HG03575 (cell line): ENCODE measurements at regions not wholly inside any gene's neighbourhood (a gene's known extent, or its start where the extent isn't known, plus 50 kb on each side); places are given as distances from the start of the nearest gene placed in this dataset.

ENCODE experiments used
- ATAC-seq: cut with Tn5 transposase; IDR thresholded peaks from one replicate; pipeline ENCODE4 v1.9.1; 2021; ENCODE audit not compliant: unreplicated experiment, insufficient number of reproducible peaks, low FRiP score; ENCODE audit errors: extremely low read depth

- no peak for ATAC-seq
Observed at GRCh38 chr13:43981512-43982301, 102.0 kb downstream of the LACC1 start.

GRCh38 chr13:43983373-43983772 is 103.7 kb downstream of the LACC1 start:
- ATAC-seq, result no peak

GRCh38 chr13:43984292-43984691 is 104.6 kb downstream of the LACC1 start:
- no peak for ATAC-seq

DNA sequence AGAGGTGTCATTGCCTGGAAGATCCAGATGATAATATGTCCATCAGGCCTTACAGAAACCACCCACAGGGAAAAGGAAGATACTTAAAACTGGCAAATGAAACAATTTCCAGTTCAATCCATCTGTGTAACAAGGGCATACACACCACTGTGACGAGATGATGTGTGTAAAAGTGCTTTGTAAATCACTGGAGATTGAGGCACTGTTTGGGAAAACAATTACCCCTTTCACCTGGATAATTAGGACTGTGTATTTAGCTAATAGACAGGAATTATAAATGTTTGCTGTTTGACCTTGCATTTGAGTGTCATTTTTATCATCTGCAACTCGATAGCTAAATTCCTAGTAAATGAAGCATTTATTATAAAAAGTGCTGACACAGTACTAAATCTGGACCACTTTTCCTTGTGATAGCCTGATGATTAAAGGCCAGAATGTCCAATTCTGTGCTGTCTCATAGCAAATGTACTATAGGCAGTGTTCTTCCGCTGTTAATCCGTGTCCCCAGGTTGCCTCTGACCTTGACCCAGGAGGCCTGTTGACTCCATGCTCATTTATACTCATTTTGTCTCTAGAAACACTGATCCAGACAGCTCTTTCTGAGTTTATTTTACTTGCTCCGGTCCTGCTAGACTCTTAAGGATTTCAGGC is 105.8 kb downstream of the LACC1 start:
- no peak for ATAC-seq

GRCh38 chr13:43986421-43986981 is 106.8 kb downstream of the LACC1 start:
- ATAC-seq, result no peak

GRCh38 chr13:43988302-43988701 is 108.6 kb downstream of the LACC1 start:
- no peak for ATAC-seq

DNA sequence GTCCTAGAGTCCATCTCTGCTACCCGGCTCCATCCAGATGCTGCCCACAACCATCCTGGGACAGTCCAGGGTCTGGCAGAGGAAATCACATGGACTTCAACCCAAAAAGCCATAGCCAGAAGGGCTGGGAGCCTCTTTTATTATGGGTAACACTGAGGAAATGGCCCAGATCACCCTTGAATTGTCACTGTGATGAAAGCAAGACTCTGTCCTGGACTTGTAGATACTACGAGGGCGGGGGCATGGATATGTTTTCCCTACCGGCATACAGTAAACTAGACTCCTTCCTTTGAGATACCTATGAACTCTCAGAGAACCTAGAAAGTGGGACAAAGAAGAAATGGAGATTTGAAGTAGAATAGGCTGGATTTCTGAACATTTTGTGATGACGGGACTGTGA is 110.3 kb downstream of the LACC1 start:
- no peak for ATAC-seq

GRCh38 chr13:43990829-43991228 is 111.1 kb downstream of the LACC1 start:
- no peak for ATAC-seq

DNA sequence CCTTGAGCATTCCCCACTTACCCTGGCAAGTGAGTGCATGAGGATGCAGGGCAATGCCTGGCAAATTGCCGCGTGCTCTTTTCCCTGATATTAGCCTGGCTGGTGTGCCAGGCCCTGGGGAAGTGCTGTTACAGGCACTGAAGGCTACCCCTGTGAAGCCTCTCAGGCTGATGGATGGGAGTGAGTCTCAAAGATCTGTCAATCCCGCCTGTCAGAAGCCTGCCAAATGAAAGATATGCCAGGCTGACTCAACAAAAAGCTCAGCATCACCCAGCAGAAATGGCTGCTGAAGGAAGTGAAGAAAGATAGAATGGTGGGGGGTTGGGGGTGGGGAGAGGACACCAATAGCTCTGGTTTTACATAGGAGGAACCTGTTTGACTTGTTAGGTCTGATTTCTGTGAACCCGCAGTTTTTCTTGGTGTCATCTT is 112.1 kb downstream of the LACC1 start:
- no peak for ATAC-seq

DNA sequence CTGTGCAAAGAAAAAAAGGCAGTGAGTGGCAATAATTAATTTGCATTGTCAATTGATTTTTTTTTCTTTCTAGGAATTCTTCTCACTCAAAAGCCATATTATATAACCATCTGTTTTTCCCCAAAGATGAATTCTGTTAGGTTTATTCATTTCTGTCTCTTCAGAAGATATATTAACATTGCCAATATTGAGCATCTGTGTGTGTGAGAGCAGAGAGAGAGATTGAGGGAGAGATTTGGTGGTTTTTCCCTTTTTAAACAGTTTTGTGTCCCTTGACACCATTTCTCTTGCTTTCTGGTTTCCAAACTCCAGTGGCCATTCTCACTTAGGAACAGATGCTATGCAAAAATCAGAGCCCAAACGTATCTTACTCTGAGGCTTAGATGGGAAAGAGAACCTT is 112.5 kb downstream of the LACC1 start:
- no peak for ATAC-seq

GRCh38 chr13:43994999-43995859 is 115.5 kb downstream of the LACC1 start:
- ATAC-seq, result no peak

DNA sequence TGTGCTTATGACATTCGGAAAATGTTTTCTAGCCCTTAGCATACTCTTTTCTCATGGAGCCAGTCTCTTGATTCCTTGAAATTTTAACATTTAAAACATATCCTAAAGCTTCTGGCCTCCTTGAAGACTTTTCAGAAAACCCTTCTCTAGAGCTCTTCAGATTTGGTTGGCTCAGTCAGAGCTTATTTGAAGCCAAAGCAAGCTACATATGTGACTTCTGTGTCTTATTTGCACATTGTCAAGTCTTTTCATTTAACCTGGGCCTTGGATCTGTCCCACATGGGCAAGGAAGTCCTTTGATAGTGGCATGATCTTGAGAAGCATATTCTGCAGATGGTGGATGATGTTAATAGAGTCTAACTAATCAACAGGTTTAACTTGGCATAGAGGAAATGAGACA is 116.5 kb downstream of the LACC1 start:
- ATAC-seq, result no peak

DNA sequence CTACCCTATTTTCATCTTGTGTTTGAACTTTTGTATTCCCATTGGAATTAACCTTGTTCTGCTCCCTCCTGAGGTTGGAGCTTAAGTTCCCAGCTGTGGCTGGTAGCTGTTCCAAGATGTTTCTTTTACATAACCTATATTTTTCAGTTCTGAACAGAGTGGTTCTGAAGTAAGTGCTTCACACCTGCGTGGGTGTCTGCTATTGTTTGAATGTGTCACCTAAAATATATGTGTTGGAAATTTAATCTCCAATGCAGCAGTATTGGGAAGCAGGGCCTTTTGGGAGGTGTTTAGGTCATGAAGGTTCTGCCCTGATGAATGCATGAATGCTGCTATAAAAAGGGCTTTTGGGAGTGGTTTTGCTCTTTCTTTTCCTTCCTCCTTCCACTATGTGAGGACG is 123.8 kb downstream of the LACC1 start:
- no peak for ATAC-seq

DNA sequence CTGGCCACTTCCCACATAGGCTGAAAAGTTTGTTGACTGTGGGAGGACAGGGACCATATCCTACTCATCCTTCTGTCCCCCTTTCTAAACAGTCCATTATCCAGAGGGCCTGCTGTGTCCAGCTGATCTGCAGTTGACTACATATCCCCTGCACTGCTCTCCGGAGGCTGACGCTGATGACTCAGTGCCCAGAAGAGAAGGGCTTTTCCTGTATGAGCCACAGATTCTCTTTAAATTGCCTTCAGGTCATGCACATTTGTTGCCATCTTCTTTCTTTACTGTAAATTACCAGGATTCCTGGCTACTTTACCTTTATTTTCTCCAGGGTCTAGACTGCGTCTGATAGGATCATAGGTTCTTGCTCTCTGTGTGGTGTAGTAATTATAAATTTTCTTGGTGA is 125.2 kb downstream of the LACC1 start:
- ATAC-seq, result no peak

- no peak for ATAC-seq
Observed at GRCh38 chr13:44007451-44007850, 127.7 kb downstream of the LACC1 start.

DNA sequence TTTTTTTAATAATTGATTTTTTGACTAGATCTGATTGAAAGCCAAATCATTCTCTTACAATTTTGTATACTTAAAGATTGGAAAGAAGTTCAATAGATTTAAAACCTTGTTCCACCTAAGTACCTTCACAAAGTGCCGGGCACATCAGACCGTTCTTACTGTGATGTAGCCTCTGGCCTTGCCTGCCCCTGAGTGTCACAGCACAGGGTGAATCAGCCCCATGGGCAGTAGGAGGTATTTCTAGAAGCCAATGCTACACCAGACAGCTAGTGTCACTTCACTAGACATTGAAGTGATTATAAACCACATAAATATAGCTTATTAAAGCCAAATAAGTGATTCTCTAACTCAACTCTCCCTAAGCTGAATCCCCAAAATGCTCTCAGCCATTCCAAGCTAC is 131.3 kb downstream of the LACC1 start:
- no peak for ATAC-seq

DNA sequence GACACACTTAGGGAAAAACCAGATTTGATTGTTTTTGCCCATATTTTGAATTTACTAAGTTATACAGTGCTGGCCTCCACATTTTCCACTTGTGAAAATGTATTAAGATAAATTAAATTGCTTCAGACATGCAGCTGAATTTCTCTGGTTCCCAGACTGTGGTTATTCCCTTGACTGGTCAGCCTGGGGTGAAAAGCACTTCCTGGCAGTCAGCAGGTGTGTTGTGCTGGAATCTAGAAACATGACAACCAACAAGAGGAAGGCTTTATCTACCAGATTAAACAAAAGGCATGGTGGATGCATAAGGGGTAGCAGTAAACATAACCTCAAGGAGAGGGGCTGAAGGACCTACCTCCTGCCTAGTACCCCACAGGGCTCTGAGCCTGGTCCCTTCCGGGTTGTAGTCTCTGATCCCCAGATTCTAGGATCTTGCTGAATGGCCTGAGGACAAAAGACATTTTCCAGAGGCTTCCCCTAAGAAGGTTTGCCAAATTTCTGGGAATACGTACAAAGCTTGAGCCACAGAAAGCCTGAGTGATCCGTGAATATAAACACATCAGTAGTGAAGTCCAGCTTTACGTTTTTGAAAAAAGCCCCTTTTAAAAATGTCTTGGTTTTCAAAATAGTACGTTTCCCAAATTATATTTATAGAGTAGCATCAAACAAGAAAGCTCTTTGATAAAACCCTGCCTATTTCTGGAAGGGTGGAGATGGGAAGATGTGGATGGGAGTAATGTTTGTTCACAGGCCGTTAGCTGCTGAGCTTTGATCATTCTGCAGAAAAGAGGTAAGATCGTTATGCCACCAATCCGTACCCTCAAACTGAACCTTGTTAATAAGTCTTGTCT is 133.4 kb downstream of the LACC1 start:
- ATAC-seq, result no peak

- no peak for ATAC-seq
Observed at GRCh38 chr13:44013758-44014291, 134.1 kb downstream of the LACC1 start.
